HG02588 (cell line): ENCODE measurements at regions not wholly inside any gene's neighbourhood (a gene's known extent, or its start where the extent isn't known, plus 50 kb on each side); places are given as distances from the start of the nearest gene placed in this dataset.

Experiments used
- ATAC-seq: cut with Tn5 transposase; IDR thresholded peaks from one replicate; pipeline ENCODE4 v1.9.1; 2021; ENCODE audit warnings: mild to moderate bottlenecking, moderate library complexity; ENCODE audit not compliant: unreplicated experiment

- no peak for ATAC-seq
Observed at GRCh38 chr1:90782046-90782445, 64.9 kb upstream of the BARHL2 start.

GRCh38 chr1:90781534-90781933 lies 64.4 kb upstream of the BARHL2 start:
- ATAC-seq: no peak

- no peak for ATAC-seq
Observed at GRCh38 chr1:90780981-90781380, 63.9 kb upstream of the BARHL2 start.

GRCh38 chr1:90779573-90779972 lies 62.5 kb upstream of the BARHL2 start:
- no peak for ATAC-seq

GRCh38 chr1:90778486-90778885 lies 61.4 kb upstream of the BARHL2 start:
- ATAC-seq: no peak

- no peak for ATAC-seq
Observed at GRCh38 chr1:90773812-90774211, 56.7 kb upstream of the BARHL2 start.

GRCh38 chr1:90768826-90769225 lies 51.7 kb upstream of the BARHL2 start:
- no peak for ATAC-seq

- ATAC-seq: no peak
Observed at GRCh38 chr1:90768098-90768497, 51.0 kb upstream of the BARHL2 start.
